Endothelial cell of umbilical vein (primary cell): ENCODE measurements at regions not wholly inside any gene's neighbourhood (a gene's known extent, or its start where the extent isn't known, plus 50 kb on each side); places are given as distances from the start of the nearest gene placed in this dataset.

Experiments used
- EZH2 ChIP-seq: IDR thresholded peaks from 2 replicates; pipeline ENCODE4 v1.6.1; 2012; ENCODE audit warnings: borderline replicate concordance, low read depth, mild to moderate bottlenecking, moderate library complexity, low read length, inconsistent platforms; ENCODE audit not compliant: severe bottlenecking
- POLR2A ChIP-seq: IDR thresholded peaks from 2 replicates; pipeline ENCODE4 v1.6.1; 2012; ENCODE audit warnings: low read depth, mild to moderate bottlenecking, control low read depth, low read length
- POLR2AphosphoS5 ChIP-seq: IDR thresholded peaks from 2 replicates; pipeline ENCODE4 v1.6.1; 2012; ENCODE audit warnings: low read depth, mild to moderate bottlenecking, control low read depth, low read length, moderate library complexity; ENCODE audit not compliant: insufficient read depth
- TF ChIP-seq, protein P1 (sequence below), 2 donors: IDR thresholded peaks; 1 replicate in 1 of 2; 2 replicates in 1 of 2; pipeline ENCODE4 v1.5.1; 2011; ENCODE audit warnings: low read length in 2 of 2, mild to moderate bottlenecking in 2 of 2, moderate library complexity in 2 of 2, control low read depth in 1 of 2, inconsistent platforms in 1 of 2, low read depth in 1 of 2; ENCODE audit not compliant: insufficient read depth in 1 of 2; ENCODE audit errors: extremely low read depth in 1 of 2
- TF ChIP-seq, protein P2 (sequence below): IDR thresholded peaks from 2 replicates; pipeline ENCODE4 v1.6.1; 2011; ENCODE audit not compliant: insufficient read depth, insufficient read length

DNA sequence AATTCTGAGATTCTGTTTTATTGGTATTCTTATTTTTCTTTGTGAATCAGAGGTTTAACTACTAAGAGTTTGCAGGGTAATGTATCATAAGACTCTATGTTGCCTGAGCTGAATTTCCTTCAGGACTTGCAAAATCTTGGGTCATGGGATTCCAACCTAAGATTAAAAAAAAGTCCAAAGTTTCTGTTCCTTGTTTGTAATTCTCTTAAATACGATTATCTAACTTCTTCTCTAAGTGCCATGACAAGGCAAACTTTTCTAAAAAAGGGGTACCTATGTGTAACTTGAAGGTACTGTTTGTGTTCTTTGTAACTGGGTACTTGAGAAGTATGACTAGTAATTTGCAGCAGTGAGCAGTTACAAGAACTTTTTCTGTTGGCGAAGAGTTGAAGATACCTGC is 181.3 kb upstream of the ZEB2 start:
- no peak for TF ChIP-seq EZH2
- TF ChIP-seq, protein P1, sequence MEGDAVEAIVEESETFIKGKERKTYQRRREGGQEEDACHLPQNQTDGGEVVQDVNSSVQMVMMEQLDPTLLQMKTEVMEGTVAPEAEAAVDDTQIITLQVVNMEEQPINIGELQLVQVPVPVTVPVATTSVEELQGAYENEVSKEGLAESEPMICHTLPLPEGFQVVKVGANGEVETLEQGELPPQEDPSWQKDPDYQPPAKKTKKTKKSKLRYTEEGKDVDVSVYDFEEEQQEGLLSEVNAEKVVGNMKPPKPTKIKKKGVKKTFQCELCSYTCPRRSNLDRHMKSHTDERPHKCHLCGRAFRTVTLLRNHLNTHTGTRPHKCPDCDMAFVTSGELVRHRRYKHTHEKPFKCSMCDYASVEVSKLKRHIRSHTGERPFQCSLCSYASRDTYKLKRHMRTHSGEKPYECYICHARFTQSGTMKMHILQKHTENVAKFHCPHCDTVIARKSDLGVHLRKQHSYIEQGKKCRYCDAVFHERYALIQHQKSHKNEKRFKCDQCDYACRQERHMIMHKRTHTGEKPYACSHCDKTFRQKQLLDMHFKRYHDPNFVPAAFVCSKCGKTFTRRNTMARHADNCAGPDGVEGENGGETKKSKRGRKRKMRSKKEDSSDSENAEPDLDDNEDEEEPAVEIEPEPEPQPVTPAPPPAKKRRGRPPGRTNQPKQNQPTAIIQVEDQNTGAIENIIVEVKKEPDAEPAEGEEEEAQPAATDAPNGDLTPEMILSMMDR (IDR thresholded peaks at IDR 0.05; ENCODE audit: extremely low read depth in 1 of 2, insufficient read depth in 1 of 2, low read depth in 1 of 2, low read length in 2 of 2): no peak
- no peak for TF ChIP-seq POLR2AphosphoS5
- TF ChIP-seq POLR2A: no peak
- TF ChIP-seq, protein P2, sequence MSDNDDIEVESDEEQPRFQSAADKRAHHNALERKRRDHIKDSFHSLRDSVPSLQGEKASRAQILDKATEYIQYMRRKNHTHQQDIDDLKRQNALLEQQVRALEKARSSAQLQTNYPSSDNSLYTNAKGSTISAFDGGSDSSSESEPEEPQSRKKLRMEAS: no peak
